ENCODE measurements at regions not wholly inside any gene's neighbourhood (a gene's known extent, or its start where the extent isn't known, plus 50 kb on each side); places are given as distances from the start of the nearest gene placed in this dataset.
"Not testable (repeated sequence)": the region's sequence is repeated elsewhere in the genome, so short reads cannot be mapped to it uniquely, and the experiment has no call there.

DNA sequence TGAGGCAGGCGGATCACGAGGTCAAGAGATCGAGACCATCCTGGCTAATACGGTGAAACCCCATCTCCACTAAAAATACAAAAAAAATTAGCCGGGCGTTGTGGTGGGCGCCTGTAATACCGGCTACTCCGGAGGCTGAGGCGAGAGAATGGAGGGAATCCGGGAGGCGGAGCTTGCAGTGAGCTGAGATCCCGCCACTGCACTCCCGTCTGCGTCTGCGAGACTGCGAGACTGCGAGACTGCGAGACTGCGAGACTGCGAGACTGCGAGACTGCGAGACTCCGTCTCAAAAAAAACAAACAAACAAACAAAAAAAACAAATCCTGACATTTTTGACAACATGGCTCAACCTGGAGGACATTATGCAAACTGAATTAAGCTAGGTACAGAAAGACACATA lies 1606.2 kb downstream of the STIM2 start:
- TF ChIP-seq, protein P1, sequence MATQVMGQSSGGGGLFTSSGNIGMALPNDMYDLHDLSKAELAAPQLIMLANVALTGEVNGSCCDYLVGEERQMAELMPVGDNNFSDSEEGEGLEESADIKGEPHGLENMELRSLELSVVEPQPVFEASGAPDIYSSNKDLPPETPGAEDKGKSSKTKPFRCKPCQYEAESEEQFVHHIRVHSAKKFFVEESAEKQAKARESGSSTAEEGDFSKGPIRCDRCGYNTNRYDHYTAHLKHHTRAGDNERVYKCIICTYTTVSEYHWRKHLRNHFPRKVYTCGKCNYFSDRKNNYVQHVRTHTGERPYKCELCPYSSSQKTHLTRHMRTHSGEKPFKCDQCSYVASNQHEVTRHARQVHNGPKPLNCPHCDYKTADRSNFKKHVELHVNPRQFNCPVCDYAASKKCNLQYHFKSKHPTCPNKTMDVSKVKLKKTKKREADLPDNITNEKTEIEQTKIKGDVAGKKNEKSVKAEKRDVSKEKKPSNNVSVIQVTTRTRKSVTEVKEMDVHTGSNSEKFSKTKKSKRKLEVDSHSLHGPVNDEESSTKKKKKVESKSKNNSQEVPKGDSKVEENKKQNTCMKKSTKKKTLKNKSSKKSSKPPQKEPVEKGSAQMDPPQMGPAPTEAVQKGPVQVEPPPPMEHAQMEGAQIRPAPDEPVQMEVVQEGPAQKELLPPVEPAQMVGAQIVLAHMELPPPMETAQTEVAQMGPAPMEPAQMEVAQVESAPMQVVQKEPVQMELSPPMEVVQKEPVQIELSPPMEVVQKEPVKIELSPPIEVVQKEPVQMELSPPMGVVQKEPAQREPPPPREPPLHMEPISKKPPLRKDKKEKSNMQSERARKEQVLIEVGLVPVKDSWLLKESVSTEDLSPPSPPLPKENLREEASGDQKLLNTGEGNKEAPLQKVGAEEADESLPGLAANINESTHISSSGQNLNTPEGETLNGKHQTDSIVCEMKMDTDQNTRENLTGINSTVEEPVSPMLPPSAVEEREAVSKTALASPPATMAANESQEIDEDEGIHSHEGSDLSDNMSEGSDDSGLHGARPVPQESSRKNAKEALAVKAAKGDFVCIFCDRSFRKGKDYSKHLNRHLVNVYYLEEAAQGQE (IDR thresholded peaks at IDR 0.05) = not testable (repeated sequence)
- TF ChIP-seq HOXA7 (CRISPR knock-in tag; IDR thresholded peaks at IDR 0.05); POLR2A (IDR thresholded peaks at IDR 0.05; ENCODE audit: low read length); MAFK (IDR thresholded peaks at IDR 0.05; ENCODE audit: partially characterized antibody); KDM5A (IDR thresholded peaks at IDR 0.05); EP300 (IDR thresholded peaks at IDR 0.05); NFE2L2 (conservative IDR thresholded peaks at IDR 0.05; ENCODE audit: low read length); PHF8 (IDR thresholded peaks at IDR 0.05; ENCODE audit: borderline replicate concordance, low read depth); MAZ (IDR thresholded peaks at IDR 0.05; ENCODE audit: borderline replicate concordance, low read depth, low read length); MYC (IDR thresholded peaks at IDR 0.05; ENCODE audit: borderline replicate concordance, low read length): not testable (repeated sequence)
- TF ChIP-seq, protein P2, sequence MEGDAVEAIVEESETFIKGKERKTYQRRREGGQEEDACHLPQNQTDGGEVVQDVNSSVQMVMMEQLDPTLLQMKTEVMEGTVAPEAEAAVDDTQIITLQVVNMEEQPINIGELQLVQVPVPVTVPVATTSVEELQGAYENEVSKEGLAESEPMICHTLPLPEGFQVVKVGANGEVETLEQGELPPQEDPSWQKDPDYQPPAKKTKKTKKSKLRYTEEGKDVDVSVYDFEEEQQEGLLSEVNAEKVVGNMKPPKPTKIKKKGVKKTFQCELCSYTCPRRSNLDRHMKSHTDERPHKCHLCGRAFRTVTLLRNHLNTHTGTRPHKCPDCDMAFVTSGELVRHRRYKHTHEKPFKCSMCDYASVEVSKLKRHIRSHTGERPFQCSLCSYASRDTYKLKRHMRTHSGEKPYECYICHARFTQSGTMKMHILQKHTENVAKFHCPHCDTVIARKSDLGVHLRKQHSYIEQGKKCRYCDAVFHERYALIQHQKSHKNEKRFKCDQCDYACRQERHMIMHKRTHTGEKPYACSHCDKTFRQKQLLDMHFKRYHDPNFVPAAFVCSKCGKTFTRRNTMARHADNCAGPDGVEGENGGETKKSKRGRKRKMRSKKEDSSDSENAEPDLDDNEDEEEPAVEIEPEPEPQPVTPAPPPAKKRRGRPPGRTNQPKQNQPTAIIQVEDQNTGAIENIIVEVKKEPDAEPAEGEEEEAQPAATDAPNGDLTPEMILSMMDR (IDR thresholded peaks at IDR 0.05) = not testable (repeated sequence)
- TF ChIP-seq, protein P3, sequence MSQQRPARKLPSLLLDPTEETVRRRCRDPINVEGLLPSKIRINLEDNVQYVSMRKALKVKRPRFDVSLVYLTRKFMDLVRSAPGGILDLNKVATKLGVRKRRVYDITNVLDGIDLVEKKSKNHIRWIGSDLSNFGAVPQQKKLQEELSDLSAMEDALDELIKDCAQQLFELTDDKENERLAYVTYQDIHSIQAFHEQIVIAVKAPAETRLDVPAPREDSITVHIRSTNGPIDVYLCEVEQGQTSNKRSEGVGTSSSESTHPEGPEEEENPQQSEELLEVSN (IDR thresholded peaks at IDR 0.05; ENCODE audit: borderline replicate concordance, low read depth) = not testable (repeated sequence)
- TF ChIP-seq, protein P4, sequence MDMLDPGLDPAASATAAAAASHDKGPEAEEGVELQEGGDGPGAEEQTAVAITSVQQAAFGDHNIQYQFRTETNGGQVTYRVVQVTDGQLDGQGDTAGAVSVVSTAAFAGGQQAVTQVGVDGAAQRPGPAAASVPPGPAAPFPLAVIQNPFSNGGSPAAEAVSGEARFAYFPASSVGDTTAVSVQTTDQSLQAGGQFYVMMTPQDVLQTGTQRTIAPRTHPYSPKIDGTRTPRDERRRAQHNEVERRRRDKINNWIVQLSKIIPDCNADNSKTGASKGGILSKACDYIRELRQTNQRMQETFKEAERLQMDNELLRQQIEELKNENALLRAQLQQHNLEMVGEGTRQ (IDR thresholded peaks at IDR 0.05) = not testable (repeated sequence)
- TF ChIP-seq, protein P5, sequence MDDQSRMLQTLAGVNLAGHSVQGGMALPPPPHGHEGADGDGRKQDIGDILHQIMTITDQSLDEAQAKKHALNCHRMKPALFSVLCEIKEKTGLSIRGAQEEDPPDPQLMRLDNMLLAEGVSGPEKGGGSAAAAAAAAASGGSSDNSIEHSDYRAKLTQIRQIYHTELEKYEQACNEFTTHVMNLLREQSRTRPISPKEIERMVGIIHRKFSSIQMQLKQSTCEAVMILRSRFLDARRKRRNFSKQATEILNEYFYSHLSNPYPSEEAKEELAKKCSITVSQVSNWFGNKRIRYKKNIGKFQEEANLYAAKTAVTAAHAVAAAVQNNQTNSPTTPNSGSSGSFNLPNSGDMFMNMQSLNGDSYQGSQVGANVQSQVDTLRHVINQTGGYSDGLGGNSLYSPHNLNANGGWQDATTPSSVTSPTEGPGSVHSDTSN (IDR thresholded peaks at IDR 0.05) = not testable (repeated sequence)
